Astrocyte of the cerebellum (primary cell): ENCODE measurements at regions not wholly inside any gene's neighbourhood (a gene's known extent, or its start where the extent isn't known, plus 50 kb on each side); places are given as distances from the start of the nearest gene placed in this dataset.

Experiments
- DNase-seq: peaks from one replicate; pipeline ENCODE4 v3.0.0-alpha.2; 2011; ENCODE audit warnings: low read depth
- H3K4me3 ChIP-seq: 2 replicates; pipeline ENCODE4 v1.5.1; 2011; ENCODE audit warnings: mild to moderate bottlenecking, low read depth, low read length, moderate library complexity
- in situ Hi-C: cut with HindIII; loops from 2 replicates; pipeline ENCODE4 v1.10.0; 2017; ENCODE audit warnings: low sequenced_read_pairs
- TF ChIP-seq, protein P1 (sequence below): IDR thresholded peaks from 2 replicates; pipeline ENCODE4 v1.5.1; 2012; ENCODE audit warnings: low read length, low read depth, moderate library complexity, mild to moderate bottlenecking; ENCODE audit errors: missing control alignments

GRCh38 chr3:140843656-140844055 lies 98.0 kb upstream of the SLC25A36 start:
- in situ Hi-C loops: no loop called here
- TF ChIP-seq, protein P1, sequence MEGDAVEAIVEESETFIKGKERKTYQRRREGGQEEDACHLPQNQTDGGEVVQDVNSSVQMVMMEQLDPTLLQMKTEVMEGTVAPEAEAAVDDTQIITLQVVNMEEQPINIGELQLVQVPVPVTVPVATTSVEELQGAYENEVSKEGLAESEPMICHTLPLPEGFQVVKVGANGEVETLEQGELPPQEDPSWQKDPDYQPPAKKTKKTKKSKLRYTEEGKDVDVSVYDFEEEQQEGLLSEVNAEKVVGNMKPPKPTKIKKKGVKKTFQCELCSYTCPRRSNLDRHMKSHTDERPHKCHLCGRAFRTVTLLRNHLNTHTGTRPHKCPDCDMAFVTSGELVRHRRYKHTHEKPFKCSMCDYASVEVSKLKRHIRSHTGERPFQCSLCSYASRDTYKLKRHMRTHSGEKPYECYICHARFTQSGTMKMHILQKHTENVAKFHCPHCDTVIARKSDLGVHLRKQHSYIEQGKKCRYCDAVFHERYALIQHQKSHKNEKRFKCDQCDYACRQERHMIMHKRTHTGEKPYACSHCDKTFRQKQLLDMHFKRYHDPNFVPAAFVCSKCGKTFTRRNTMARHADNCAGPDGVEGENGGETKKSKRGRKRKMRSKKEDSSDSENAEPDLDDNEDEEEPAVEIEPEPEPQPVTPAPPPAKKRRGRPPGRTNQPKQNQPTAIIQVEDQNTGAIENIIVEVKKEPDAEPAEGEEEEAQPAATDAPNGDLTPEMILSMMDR: no peak
- no peak overlapping the region for H3K4me3 ChIP-seq
- no peak for DNase-seq

DNA sequence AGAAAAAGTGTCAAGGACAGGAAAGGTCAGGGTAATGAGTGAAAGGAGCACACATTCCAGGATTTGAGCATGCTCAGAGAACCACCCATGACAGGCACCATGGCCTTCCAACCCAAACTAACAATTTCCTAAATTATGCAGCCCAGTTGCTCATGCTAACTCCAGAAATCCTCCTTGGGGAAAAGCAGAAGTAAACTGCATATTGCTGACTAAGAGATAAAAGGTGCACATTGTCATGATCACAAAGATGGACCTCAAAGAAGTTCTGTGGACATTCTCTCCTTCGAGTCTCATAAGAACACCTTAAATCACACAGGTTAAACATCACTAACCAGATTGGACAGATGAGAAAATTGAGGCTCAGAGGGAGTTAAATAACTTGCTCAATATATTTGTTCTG lies 97.6 kb upstream of the SLC25A36 start:
- TF ChIP-seq, protein P1: no peak
- no peak for DNase-seq
- in situ Hi-C loops: no loop called here
- H3K4me3 ChIP-seq: no peak overlapping the region

GRCh38 chr3:140845882-140846281 lies 95.8 kb upstream of the SLC25A36 start:
- DNase-seq: no peak
- in situ Hi-C loops: no loop called here
- TF ChIP-seq, protein P1: no peak
- no peak overlapping the region for H3K4me3 ChIP-seq

DNA sequence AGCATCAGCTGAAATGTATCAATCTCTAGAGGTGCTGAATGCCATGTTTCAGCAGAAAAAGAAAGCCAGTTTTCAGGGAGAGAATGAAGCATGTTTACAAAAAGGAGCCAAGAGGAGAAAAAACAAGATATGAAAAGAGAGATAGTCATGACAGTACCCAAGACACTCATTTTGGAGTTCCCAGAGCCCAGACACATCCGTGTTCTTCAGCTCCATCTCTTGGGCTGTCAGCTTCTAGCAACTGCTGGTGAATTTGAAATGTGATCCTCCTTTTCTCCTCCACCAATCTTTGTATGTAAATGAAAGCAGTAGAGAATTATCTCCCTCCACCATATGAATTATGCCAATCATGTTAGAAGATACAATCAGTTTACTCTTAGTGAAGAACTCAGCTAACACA lies 93.0 kb upstream of the SLC25A36 start:
- H3K4me3 ChIP-seq: no peak overlapping the region
- in situ Hi-C loops: no loop called here
- DNase-seq: no peak
- TF ChIP-seq, protein P1: no peak

GRCh38 chr3:140850210-140850955 lies 91.3 kb upstream of the SLC25A36 start:
- H3K4me3 ChIP-seq: no peak overlapping the region
- TF ChIP-seq, protein P1: no peak
- in situ Hi-C loops: loop anchor here (25.0 kb wide), 1 partner anchor 1263 kb away; no protein-coding TSS in a partner anchor
- no peak for DNase-seq

- DNase-seq: no peak
- in situ Hi-C loops: loop anchor here (25.0 kb wide), 1 partner anchor 1268 kb away; no protein-coding TSS in a partner anchor
- H3K4me3 ChIP-seq: no peak overlapping the region
- TF ChIP-seq, protein P1: no peak
These were observed 86.7 kb upstream of the SLC25A36 start for GRCh38 chr3:140854961-140855360.
